HG02884 (cell line): ENCODE measurements at regions not wholly inside any gene's neighbourhood (a gene's known extent, or its start where the extent isn't known, plus 50 kb on each side); places are given as distances from the start of the nearest gene placed in this dataset.

Source experiments
- ATAC-seq: cut with Tn5 transposase; IDR thresholded peaks from one replicate; pipeline ENCODE4 v1.9.1; 2021; ENCODE audit warnings: mild to moderate bottlenecking, moderate library complexity; ENCODE audit not compliant: unreplicated experiment

DNA sequence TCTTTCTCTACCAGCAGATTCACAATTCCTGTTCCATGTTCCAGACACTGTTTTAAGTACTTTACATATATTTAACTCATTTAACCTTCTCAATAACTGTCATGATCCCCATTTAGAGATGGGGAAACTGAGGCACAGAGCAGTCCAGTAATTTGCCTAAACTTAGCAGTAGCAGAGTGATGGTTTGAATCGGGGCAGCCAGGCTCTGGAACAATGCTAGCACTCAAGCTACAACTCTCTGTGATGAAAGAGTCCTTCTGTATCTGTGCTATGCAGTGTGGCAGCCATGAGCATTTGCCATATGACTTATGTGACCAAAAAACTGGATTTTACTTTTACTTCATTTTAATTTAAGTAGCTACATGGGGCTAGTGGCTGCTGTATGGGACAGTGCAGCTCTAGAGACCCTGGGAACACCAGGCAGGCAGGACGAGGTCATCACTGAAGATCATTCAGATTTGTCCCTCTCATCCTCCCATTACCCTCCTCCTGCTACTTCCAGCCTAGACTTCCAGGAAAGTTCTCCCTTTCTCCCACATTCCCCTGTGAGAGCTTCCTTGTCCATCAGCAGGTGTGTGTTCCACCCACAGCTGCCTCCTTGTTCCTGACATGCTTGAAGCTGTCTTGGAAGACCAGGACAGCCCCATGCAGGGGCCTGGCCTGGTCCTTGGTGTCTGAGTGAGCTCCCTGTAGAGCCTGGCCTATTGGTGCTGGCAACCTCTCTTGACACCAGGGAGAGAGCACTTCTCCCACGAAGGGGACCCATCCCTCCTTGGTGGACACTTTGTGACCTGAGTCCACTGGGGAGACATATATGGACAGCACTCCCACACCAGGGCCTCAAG is 157.0 kb downstream of the MRPL14 start:
- ATAC-seq = no peak

DNA sequence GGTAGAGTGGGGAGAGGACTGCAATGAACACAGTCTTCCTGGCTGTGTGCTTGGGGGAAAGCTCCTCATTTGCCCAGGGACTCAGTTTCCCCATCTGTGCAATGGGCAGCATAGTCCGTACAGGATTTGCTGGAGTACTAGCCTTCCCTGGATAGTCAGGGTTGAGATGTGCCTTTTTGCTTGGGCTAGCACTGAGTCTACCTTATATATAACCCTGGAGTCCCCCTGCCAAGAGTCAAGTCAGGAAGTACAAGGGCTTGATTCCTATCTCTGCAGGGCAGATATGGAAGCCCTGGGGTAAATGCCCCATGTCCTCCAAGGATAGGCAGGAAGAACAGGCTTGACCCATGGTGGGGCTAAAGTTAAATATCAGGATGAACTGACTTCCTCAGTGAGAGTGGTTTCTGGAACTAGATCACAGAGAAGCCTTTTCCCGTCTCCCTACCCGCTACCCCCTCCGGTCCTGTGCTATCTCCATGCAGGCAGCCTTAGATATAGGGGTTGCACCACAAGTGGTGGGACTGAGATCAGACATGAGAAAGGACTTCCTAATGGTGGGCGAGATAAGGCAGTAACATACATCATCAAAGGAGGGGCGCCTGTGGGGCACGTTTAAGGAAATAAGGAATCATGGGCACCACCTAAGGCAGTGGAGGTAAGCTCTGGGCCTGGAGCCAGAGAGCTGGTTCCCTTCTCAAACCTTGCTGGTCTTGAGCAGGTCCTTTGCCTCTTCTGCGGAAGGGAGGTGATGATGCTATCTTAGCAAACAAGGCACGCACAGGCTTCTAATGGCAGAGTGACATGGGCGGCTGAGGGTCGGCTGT is 157.9 kb downstream of the MRPL14 start:
- ATAC-seq = no peak

DNA sequence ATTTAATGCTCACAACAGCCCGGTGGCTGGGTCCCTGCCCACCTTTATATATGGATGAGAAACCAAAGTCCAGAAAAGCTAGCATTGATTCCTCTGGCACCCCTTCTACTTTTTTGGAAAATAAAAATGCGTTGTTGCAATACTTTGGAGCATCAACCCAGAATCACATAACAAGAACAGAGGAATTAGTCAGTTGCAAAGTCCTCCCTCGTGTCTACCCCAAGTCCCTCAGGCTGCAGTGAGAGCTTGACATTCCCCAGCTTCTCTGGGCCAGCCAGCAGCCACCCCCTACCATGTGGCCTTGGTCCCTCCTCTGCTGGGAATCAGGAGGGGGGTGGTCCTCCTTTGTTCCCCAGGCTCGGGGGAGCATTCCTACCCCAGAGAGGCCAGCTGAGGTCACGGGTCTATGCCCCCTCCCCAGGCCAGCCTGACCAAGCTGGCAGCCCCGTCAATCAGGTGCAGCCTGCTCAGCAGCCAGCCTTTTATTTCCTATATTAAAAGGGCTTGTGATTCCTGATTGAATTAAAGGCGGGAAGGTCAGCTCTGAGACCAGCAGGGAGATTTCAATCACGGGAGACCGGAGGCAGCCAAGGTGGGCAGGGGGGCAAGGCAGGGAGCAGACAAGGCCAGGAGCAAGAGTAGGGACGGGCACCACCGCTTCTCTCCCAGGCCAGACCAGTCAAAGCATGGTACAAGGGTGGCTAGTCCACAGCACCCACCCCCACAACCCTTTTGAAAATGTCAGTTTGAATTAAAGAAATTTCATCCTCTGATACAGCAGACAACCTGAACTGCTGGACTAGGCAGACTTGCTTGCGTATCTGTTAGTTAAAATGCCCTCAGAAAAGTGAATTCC is 158.9 kb downstream of the MRPL14 start:
- no peak for ATAC-seq

DNA sequence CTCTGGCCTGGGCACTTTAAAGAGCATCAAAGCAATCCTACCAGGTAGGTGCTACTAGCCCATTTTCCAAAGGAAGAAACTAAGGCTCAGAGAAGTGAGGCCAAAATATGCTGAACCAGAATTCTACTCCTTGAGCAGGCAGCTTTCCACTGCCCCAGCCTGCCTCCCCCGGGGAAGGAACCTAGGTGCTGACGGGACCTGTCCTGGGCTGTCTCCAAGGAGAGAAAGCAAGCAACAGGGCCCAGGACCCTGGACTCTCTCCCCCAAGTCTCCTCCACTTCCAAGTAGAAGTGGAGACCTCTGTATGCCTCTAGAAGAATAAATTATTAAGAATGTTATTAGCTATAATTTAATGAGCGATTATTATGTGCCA is 159.5 kb downstream of the MRPL14 start:
- ATAC-seq = no peak

DNA sequence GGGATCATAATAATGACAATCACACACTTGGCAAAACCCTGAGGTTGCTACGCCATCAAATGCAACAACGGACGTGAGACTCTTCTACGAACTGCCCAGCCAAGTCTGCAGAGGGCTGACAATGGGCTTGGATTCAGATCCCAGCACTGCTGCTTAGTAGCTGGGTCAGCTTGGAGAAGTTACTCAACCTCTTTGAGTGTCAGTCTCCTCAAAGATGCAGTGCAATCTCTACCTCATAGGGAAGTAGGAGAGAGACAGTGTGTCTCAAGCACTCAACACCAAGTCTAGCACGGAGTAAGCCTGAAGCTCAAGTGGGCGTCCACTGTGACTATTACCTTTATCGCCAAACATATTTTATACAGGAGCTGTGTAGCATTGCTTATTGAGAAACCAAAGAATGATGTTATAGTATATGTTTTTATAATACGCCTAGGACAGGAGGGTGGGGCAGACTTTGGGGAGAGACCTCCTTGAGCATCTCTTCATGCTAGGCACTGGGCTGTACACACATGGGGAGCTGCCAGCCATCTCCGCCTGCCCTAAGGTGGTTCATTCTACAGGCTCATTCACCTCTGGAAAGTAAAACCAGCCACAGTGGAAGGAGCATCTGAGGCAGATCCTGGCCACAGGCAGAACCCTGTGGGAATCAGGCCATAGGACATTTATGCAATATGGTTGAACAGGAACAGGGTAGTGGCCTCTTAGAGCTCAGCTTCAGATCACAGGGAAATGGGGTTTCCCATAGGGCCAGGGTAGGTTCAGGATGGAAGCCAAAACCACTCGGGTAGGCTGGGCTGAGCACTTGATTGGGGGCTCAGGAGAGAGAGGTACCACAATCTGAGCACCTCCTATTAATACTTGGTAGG is 160.2 kb downstream of the MRPL14 start:
- no peak for ATAC-seq

DNA sequence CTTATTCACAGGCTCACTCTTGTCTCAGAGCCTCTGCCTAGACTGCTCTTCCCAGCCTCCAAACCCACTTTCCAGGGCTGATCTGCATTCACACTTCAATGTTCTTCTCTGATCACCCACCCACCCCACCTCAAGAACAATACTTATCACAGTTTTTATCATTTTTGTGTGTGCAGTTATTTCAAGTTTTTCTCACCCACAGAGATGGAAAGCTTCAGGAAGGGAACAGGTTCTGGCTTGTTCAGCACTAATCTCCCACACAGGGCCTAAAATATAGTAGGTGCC is 160.9 kb downstream of the MRPL14 start:
- ATAC-seq = no peak

DNA sequence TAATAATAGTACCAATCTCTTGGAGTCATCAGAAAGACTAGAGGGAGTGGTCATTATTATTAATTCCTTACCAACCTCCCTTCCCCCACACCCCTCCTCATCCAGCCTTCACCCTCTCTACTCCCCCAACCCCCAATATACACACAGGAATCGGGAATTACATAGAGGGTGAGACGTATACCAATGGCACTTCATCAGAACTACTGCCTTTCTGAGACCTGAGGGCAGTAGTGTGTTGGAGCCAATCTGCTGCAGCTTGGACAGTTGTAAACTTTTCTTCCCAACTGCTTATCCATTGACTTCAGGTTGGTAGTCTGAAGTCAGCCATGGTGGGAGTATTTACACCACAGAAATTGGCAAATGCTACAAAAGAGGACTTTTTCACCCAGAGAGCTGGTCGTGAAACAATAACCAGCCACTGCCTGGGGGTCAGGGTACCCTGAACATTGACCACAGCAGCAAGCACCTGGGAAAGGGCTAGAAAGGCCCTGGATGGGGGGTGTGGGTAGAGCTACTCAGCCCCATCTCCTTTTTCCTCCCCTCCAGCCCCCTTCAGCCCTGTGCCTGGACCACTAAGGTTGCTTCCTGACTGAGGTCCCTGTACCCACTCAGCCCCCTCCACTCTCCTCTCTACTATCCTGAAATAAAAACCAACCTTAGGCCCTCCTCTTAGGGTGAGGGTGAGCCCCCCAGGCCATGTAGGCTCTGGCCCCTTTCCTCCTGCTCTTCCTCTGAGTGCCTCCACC is 161.5 kb downstream of the MRPL14 start:
- ATAC-seq = no peak

DNA sequence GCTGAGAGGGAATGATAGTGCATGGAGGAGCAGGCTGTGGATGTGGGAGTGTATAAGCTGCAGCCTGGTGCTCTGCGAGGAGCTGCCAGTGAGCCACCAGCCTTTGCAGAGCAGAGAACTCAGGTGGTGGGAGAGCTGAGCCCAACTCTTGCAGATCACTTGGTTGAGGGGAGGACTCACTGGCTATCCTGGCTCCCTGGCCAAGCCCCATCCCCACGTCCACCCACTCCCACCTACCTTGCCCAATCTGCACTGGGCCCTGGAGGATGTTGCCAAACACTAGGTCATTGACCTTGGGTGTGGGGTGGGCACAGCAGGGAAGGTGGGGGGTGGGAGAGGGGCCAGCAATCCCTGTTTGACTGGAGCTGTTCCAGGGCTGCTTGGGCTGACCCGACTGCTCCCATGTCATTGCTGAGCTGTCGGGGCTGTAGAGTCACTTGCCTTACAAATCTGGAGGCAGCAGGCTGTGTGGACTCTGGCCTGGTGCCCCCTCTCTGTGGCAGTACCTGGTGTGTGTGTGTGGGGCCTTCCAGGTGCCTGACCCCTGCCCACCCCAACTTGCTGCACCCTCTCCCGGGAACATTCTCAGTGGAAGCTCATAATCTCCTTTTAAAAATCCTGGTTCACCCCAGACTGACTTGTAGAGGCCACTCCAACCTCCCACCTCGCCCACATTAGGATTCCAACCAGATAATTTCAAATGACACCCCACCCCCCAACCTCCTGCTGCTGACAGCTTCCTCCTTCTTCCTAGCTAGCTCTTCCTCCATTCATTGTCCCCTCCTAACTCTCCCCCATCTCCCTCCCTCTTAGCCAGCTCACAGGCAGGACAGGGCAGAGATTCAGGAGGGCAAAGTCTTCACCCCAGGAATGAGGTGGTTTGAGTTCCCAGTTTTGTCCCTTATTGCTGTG is 162.3 kb downstream of the MRPL14 start:
- ATAC-seq = no peak

DNA sequence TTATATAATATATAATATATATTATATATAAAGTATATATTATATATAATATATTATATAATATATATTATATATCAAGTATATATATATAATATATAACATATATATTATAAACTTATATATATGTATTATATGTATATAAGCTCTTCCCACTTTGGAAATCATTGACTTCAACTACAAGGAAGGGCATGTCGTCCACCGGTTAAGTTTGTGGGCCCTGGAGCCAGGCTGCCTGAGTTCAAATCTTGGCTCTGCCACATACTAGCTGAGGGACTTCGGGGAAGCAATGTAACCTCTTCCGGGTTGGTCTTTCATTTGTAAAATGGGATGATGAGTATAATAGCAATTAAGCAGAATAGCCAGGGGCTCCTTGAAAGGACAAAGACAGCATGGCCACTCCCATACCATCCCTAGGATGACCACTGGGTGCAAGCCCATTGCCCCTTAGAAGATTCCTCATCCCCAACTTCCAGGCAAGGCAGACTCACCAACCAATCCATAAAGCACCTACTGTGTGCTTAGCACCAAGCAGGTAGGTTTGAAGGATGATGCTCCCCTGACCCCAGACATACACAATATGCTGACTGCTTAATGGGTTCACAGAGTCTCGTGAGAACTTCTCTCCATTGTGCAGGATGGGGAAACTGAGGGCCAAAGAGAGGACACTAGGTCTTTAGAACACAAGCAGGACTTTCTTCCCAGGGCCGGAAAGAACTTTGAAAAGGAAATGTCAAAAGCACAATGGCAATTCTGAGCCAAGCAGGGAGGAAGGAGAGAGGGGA is 163.2 kb downstream of the MRPL14 start:
- ATAC-seq = no peak

DNA sequence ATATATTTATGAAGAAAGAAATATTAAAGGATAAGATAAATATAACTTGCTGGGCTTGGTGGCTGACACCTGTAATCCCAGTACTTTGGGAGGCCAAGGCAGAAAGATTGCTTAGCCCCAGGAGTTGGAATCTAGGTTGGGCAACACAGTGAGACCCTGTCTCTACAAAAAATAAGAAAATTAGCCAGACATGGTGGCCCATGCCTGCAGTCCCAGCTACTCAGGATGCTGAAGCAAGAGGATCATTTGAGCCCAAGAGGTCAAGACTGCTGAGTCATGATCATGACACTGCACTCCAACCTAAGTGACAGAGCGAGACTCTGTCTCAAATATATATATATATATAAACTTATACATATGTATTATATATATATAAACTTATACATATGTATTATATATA is 164.0 kb downstream of the MRPL14 start:
- no peak for ATAC-seq

DNA sequence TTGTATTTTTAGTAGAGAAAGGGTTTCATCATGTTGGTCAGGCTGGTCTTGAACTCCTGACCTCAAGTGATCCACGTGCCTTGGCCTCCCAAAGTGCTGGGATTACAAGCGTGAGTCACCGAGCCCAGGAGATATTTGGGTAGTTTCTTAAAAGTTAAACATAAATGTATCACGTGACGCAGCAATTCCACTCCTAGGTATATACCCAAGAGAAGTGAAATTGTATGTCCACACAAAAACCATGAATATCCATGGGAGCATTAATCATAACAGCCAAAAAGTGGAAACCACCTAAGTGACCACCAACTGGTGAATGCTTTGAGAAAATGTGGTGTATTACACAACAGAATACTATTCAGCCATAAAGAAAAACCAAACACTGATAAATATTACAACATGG is 164.8 kb downstream of the MRPL14 start:
- no peak for ATAC-seq

DNA sequence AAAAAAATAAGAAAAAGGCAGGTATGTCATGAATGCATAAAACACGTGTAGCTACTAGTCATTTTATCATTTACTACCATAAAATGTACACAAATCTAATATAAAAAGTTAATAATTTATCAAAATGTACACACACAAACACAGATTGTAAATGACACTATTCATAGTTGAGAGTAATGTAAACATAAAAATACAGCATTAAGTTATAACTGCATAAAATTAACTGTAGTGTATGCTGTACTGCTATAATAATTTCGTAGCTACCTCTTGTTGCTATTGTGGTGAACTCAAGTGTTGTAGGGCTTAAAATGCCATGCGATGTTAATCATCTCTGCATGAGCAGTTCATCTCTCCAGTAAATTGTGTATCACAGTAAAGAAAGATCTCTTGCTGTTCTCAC is 170.0 kb downstream of the MRPL14 start:
- no peak for ATAC-seq

DNA sequence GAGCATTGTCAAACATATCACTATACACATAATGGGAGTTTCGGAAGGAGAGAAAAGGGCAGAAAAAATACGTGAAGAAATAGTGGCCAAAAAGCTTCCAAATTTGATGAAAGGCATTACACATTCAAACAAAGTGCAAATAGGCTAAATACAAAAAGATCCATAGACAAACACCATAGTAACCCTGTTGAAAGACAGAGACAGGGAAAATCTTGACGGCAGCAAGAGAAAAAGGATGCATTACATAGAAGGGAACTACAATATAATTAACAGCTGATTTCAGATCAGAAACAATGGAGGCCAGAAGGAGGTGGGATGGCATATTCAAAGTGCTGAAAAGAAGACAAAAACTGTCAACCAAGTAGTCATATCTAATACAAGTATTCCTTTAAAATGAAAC is 170.8 kb downstream of the MRPL14 start:
- no peak for ATAC-seq

DNA sequence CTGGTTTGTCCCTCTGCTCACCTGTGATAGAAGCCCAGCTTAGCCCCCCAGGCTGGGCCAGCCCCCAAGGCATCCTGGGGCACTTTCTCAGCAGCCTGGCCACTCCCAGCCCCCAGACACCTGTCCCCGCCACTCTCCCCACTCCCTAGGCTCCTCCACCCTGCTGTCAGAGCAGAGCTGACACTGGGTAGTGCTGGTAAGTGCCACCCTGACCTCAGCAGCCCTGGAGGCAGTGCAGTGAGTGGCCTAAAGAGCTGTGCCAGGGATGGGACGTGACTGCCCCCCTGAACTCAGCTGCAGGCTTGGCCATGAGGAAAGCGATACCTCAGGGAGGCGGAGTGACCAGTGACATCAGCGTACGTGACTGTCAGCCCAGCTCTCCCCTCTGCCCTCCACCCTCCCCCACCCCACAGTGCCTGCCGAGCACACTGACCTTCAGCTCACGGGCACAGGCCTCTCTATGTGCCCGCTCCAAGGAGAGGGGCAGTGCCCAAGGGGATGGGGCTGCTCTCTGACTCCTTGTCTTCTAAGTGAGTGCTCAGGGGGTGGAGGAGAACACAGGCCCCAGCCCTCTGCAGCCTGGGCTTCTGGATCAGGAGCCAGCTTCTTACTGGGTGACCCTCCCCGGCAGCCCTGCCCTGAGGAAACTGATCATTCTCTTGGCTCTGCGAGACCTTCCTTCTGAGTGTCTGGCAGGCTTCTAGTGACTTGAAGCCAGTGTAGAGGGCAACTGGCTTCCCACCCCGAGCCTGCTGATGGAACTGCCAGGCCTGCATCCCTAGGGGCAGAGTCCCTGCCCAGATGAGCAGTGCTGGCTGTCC is 172.7 kb downstream of the MRPL14 start:
- no peak for ATAC-seq

DNA sequence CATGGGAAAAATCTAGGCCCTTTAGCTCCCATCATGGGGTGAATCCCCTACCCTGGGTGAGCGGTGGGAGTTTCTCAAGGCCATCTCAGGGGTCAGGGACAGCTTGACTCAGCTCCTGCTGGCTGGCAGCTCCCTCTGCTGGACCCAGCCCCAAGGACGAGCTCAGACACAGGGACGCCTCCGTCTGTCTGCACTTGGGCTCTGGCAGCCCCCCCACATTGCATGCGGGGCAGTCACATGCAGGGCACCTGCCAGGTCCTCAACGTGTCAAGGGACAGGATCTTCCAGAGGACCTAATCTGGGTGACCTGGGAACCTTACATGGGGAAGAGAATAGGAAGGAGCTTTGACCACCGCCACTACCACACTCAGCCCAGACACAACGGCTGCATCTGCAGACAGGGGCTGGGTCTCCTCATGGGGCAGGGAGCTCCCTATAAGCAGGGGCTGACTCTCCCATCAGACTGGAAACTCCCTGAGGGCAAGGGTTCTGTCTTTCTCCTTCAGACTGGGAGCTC is 173.4 kb downstream of the MRPL14 start:
- ATAC-seq = no peak

DNA sequence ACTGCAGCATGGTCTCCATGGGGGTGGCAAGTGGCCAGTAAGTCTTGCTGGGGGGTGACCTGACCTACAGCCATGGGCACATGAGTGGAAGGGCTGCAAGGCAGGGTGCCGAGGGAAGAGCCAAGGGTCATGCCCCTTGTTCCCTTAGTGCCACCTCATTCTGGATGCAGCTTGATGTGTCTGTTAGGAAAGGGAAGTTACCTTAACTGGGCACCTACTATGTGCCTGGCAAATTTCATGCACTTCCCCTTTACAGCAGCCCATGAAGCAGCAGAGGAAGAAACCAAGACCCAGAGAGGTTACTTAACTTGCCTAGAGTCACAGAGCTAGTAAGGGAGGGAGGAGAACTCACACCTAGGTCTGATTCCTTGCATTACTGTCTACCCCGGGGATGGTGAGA is 174.0 kb downstream of the MRPL14 start:
- ATAC-seq = no peak

DNA sequence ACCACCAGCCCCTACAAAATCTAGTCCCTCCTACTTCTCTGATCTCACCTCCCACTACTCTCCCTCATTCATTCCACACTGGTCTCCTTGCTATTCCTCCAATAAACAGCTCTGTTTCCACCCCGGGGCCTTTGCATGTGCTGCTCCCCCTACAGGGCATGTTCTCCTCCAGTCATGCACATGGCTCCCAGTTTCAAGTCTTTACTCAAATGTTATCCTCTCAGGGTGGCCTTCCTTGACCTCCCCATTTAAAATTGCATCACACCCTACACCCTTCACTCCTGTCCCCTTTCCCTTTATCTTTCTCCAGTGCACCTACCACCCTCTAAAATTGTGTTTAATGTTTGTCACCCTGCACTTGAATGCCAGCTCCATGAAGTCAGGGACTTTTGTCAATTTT is 174.5 kb downstream of the MRPL14 start:
- ATAC-seq = no peak
